IMR-90 (cell line): ENCODE measurements at regions not wholly inside any gene's neighbourhood (a gene's known extent, or its start where the extent isn't known, plus 50 kb on each side); places are given as distances from the start of the nearest gene placed in this dataset.

Source experiments
- CEBPB ChIP-seq: IDR thresholded peaks from 2 replicates; pipeline ENCODE4 v1.6.1; 2012; ENCODE audit warnings: low read depth, low read length, improper control_type of control experiment
- CTCF ChIP-seq: conservative IDR thresholded peaks from 2 replicates; pipeline ENCODE4 v1.5.1; 2012; ENCODE audit warnings: mild to moderate bottlenecking, low read depth, low read length, improper control_type of control experiment
- MXI1 ChIP-seq: IDR thresholded peaks from 2 replicates; pipeline ENCODE4 v1.6.1; 2012; ENCODE audit warnings: low read depth, mild to moderate bottlenecking, low read length, moderate library complexity, borderline replicate concordance
- POLR2A ChIP-seq: IDR thresholded peaks from 2 replicates; pipeline ENCODE4 v1.6.1; 2012; ENCODE audit warnings: mild to moderate bottlenecking, low read depth, low read length
- RAD21 ChIP-seq: IDR thresholded peaks from 2 replicates; pipeline ENCODE4 v1.6.1; 2012; ENCODE audit warnings: low read length, improper control_type of control experiment
- RFX5 ChIP-seq: IDR thresholded peaks from 2 replicates; pipeline ENCODE4 v1.8.0; 2012; ENCODE audit warnings: low read depth, mild to moderate bottlenecking, low read length, moderate library complexity
- SMC3 ChIP-seq: fragments of 150-350 bp; IDR thresholded peaks from 2 replicates; pipeline ENCODE4 v1.6.1; 2016; ENCODE audit warnings: low read depth, mild to moderate bottlenecking, antibody characterized with exemption, low read length, moderate library complexity
- USF2 ChIP-seq: fragments of 150-350 bp; IDR thresholded peaks from 2 replicates; pipeline ENCODE4 v1.6.1; 2017; ENCODE audit warnings: mild to moderate bottlenecking, antibody characterized with exemption, low read length, low read depth

- TF ChIP-seq CEBPB (no peak), CTCF (no peak), POLR2A (no peak), RAD21 (no peak), USF2 (no peak), SMC3 (no peak), MXI1 (no peak), RFX5 (no peak)
These were observed 54.3 kb upstream of the TMX1 start for GRCh38 chr14:51185754-51186153.
